LNCaP clone FGC (cell line): ENCODE measurements at regions not wholly inside any gene's neighbourhood (a gene's known extent, or its start where the extent isn't known, plus 50 kb on each side); places are given as distances from the start of the nearest gene placed in this dataset.
A peak's percentile ranks its signal among the peaks of the same experiment; 100 is the strongest.

Experiments used
- DNase-seq: peaks from one replicate; pipeline ENCODE4 v3.0.0-alpha.2; 2011; ENCODE audit warnings: low read depth
- H3K4me3 ChIP-seq: 2 replicates; pipeline ENCODE4 v1.5.1; 2011; ENCODE audit warnings: mild to moderate bottlenecking, low read depth, low read length, control low read depth
- CTCF ChIP-seq: IDR thresholded peaks from 2 replicates; pipeline ENCODE4 v1.5.1; 2012; ENCODE audit warnings: mild to moderate bottlenecking; ENCODE audit not compliant: control insufficient read depth, insufficient read depth; ENCODE audit errors: extremely low read depth

DNA sequence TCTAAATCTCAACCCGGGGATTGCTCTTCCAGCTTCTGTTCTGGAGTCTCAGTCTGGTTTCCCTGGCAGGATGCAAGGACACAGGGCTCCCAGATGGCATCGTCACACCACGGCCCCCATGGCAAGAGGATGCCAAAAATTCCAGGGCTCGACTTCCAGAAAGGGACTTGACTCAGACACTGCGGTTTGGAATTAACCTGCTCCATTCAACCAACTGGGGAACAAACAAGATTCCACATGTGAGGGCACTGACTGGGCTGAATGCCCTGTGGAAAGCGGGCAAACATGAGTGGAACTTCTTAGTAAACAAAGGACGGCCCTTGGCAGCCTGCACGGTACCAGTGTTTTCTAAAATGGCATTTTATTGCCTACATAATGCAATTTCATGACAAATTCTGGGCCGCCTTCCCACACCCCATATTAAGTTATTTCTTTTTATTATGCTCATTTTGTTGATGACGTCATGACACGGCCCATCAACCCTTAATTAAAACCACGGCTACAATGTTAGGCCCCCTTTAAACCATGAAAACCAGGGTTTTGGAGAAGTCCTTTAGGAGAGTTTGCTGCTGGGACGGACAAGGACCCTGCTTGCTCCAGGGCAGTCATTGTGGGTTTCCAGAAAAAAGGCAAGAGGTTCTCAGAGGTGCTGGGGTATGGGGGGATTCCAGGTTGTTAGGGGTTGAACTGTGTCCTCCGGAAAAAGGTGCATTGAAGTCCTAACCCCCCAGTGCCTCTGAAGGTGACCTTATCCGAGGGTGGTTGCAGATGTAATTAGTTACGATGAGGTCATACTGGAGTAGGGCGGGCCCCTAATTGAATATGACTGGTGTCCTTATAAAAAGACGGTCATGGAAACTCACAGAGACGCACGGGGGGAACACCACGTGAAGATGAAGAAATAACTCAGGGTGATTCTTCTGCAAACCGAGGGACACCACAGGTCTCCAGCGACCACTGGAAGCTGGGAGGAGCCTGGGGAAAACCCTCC lies 205.6 kb downstream of the FOXL1 start:
- peak; percentile 86 for DNase-seq
- TF ChIP-seq CTCF: no peak
- no peak overlapping the region for H3K4me3 ChIP-seq

DNA sequence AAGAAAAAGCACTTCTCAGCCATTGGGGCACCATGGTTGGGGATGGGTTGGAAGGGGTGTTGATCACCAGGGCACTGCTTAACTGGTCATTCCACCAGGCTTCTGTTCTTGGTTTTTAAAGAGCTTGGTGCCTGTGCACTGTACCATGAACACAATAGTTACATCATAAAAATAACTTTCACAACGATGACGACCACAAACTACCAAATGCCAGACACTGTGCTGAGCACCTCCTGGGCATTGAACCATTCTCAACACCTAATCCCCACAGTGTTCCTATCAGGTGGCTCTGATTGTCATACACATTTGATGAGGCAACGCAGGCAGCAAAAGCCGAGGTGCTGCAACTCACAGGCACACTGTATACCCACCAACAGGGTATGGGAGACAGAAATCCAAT lies 208.0 kb downstream of the FOXL1 start:
- H3K4me3 ChIP-seq: no peak overlapping the region
- no peak for DNase-seq
- TF ChIP-seq CTCF: no peak

DNA sequence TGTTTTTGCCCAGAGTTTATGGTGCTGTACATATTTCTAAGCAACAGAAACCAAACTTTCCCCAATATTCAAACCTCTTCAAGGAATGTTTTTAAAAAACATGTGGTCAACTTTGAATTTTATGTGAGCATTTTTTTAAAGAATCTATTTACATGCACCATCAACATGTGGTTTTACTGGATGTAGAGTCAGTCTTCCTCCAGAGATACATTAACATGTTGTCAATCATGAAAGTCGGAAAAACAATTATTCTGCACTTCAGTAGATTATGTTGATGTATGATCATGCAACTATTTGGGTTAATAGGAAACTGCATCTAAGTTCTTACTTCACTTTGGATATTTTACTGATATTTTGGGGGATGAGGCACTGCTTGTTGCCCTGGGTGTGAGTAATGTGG lies 208.6 kb downstream of the FOXL1 start:
- no peak for TF ChIP-seq CTCF
- H3K4me3 ChIP-seq: no peak overlapping the region
- DNase-seq: no peak

- TF ChIP-seq CTCF: no peak
- no peak overlapping the region for H3K4me3 ChIP-seq
- no peak for DNase-seq
Observed at GRCh38 chr16:86787538-86787937, 209.2 kb downstream of the FOXL1 start.

DNA sequence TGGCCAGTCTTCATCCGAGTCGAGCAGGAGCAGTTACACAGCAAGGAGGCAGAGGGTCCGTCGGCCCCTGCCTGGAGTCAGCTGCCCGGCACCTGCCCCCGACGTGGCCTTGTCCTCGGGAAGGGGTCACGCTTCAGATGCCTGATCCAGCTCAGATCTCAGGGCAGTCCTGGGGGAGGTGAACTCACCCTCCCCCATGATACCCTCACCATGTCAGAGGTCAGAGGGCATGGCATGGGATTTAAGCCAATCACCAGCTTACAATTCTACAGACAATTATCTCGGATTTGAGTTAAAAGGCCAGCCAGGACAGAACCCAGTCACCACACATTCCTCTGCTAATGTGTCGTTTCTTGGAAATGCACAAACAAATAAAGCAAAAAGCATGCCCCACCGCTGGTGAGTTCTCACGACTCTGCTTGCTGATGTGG lies 211.3 kb downstream of the FOXL1 start:
- DNase-seq: no peak
- no peak overlapping the region for H3K4me3 ChIP-seq
- TF ChIP-seq CTCF: no peak

GRCh38 chr16:86791287-86792035 lies 213.1 kb downstream of the FOXL1 start:
- no peak for DNase-seq
- no peak for TF ChIP-seq CTCF
- H3K4me3 ChIP-seq: no peak overlapping the region
